ENCODE measurements at regions not wholly inside any gene's neighbourhood (a gene's known extent, or its start where the extent isn't known, plus 50 kb on each side); places are given as distances from the start of the nearest gene placed in this dataset.
A peak's percentile ranks its signal among the peaks of the same experiment; 100 is the strongest.

DNA sequence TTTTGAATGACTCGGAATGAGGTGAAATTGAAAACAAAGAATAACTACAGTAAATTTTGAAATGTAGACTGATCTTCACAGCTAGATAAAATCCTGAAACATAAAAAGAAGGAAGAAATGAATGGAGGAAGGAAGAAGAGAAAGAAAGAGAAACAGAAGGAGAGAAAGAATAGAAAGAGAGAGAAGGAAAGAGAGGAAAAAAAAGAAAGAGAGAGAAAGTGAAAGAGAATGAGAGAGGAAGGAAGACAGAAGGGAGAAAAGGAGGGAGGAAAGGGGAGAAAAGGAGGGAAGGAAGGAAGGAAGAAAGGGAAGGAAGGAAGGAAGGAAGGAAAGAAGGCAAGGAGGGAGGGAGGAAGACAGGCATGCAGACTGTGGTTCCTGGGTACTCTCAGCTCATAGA is 982.6 kb downstream of the BCL11A start:
- no peak for DNase-seq (ENCODE audit: low spot score)

DNA sequence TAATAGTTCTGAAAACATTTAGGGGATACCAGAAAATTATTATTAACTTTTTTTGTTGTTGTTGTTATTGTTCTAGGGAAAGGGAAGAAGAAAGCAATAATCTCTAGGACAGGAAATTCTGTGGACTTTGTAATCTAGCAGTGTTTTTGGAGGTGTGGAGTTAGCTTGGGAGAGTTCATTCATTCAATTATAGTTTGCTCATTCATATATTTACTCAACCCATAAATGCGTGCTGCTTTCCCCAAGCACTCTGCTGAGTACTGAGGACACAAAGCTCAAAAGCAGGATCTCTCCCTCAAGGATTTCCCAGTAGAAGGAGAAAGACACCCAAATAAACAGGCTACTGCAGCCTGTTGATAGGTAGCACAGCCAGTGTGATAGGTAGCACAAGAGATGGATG is 984.3 kb downstream of the BCL11A start:
- DNase-seq (ENCODE audit: low spot score) = no peak

DNA sequence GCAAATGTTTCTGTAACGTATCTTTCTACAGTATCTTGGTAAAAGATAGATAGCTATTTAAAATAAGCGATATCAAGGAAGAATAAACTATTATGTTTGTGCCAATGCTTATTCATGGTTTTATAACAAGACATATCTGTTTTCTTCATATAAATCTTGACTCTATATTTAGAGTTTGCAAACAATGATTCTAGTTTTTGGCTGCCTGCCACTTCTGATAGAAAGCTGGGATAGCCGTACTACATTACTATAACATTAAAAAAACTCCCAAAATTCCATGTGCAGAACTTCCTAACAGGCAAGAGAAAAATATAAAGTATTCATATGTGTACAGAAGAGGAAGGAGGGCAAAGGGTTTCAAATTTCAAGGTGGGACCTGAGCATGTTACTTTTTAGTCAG is 985.0 kb downstream of the BCL11A start:
- no peak for DNase-seq (ENCODE audit: low spot score)

DNA sequence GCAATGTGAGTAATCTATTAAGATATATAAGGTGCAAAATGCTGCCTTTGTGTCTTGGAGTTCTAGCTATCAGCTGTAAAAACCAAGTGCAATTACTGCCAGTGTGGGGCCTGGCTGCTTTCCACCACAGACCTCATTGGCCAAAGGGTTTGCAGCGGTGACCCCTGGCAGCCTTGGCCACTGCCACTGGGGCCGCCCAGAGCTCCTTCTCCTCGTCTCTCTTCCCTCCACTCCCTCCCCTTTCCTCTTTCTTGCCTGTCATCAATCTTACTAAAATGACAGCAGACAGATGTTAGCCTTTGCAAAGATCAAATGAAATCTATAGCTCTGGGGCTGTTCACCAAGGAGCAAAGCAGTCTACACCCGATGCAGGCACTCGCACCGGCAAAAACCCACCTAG is 986.3 kb downstream of the BCL11A start:
- DNase-seq (ENCODE audit: low spot score) = no peak

DNA sequence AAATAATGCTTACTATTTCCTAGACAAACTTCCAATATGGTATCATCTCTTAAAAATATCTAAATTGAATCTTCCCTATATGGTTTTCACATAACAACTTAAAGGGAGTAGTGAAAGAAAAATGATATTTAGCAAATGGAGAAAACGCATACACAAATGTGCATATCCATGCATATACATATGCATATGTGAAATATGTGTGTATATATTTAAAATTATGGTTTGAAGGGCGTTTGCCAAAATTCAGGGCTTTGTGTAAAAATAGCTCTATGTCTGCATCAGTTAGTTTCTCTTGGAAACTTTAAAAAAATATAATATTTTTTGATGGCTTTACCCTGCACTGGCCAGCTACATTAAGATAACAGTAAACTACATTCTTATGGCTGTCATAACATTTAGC is 986.7 kb downstream of the BCL11A start:
- no peak for DNase-seq (ENCODE audit: low spot score)

DNA sequence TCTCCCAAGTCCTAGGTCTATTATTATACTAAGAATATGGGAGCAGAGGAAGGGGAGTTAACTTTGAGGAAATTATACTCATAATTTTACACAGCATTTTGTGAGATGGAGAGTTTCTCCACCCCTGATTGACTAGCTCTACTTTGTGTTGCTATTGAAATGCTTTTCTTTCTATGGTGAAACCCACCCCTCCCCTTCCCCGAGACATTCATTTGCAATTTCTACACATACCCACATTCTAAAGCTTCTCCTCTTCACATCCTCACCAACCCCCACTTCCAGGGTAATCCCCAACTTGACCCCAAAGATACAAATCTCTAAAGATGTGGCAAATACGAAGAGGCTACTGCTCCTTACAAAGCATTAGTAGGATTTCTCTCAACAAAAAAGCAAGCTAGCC is 992.2 kb downstream of the BCL11A start:
- DNase-seq (ENCODE audit: low spot score) = no peak

DNA sequence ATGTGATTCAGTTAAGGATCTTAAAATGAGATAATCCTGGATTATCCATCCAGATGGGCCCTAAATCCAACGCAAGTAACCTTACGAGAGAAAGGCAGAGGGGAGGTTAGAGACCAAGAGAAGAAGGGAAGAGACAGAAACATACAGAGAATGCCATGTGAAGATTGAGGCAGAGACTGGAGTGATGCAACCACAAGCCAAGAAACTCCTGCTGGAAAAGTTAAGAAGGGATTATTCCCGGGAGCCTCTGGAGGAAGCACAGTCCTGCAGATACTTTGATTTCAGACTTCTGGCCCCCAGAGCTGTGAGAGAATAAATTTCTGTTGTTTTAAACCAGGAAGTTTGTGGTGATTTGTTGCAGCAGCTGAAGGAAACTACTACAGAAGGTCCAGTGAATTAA is 992.7 kb downstream of the BCL11A start:
- no peak for DNase-seq (ENCODE audit: low spot score)

DNA sequence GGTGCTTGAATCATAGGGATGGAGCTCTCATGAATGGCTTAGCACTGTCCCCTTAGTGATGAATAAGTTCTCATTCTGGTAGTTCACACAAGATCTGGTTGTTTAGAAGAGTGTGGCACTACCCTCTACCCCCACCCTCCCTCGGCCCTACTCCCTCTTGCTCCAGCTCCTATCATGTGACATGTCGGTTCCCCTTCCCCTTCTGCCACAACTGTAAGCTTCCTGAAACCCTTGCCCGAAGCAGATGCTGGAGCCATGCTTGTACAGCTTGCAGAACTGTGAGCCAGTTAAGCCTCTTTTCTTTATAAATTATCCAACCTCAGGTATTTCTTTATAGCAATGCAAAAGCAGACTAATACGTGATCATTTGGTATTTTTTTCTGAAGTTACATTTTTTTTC is 1012.6 kb downstream of the BCL11A start:
- DNase-seq (ENCODE audit: low spot score) = no peak

DNA sequence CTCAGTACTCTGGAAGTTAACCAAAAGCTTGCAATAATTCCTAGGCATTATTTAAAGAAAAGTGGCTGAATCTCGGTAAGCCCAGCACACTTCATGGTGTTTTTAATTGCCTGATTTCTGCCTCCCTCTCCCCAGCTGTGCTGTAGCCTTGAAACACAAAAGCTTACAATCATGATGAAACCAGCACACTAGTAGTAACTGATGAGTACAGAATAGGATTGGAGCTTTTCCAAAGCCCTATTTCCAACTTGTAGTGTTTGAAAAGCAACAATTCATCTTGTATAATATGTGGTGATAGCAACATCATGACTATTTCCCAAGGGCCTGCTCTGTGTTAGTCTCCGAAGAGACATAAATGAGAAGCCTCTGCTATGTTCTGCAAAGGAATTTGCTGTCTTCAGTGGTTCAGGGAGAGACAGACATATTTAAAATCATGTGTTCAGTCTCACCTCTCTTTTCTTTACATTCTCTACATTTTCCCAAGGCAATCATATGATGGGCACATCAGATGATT is 1015.0 kb downstream of the BCL11A start:
- no peak for DNase-seq (ENCODE audit: low spot score)

DNA sequence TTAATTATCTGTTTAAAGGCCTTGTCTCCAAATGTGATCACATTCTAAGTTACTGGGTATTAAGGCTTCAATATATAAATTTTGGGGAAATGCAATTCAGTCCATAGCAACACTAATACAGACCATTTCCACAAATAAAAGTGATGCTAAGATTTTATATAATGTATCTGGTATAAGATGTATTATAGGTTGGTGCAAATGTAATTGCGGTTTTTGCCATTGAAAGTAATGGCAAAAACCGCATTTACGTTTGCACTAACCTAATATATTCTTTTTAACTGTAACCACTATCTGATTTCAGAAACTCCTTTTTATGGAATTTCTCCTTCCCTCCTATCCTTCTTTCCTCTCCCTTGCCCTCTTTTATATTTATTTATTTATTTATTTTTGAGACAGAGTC is 1020.6 kb downstream of the BCL11A start:
- no peak for DNase-seq (ENCODE audit: low spot score)

DNA sequence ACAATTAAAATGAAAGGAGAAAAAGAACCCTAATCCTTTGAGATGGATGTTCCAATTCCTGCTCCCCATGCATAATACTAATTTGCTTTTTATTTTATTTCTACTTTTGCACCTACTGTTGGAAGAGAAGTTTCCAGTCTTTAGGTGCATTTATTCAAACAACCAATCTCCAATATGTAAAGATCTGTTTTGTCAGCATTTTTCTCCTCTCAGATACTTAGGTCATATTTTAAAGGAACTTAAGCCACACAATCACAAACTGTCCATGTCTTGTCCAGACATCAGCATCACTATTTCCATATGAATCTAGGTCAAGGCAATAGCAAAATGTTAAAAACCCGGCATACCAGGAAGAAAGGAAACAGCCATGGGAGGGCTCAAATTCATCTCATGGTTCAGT is 1023.2 kb downstream of the BCL11A start:
- DNase-seq (ENCODE audit: low spot score) = no peak

DNA sequence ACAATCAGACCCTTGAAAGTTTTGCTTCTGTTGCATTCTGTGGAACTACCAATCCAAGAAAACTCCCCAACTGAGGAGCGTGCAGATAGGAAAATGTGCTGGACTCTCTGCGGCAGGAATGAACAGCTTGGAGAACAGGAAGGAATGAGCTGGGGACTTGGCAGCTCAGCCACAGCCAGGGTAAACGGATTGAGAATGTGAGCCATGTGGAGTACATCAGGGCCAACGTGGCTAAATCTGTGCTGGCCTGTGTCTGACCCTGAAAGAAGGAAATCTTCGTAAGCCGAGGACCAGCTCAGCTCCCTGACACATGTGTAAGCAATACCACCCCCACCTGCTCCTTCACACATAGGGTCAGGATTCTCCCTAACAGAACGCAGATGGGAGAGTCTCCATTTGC is 1023.7 kb downstream of the BCL11A start:
- DNase-seq (ENCODE audit: low spot score) = no peak

DNA sequence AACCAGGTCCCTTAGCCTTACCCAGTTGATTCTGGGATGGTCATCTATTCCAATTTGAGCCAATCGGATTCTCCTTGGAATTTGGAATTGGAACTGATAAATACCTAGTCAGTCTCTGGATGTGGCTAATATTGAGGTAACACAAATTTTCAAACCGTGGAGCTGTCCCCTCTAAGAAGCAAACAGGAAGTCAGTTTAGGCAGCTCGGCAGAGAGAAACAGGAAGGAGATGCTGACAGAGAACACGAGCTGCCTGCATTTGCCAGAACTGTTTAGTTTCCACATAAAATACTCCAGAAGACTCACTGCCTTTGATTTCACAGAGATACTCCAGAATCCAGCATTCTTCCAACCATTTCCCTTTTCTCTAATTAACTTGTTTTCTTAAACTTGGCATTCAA is 1024.9 kb downstream of the BCL11A start:
- DNase-seq (ENCODE audit: low spot score) = no peak

DNA sequence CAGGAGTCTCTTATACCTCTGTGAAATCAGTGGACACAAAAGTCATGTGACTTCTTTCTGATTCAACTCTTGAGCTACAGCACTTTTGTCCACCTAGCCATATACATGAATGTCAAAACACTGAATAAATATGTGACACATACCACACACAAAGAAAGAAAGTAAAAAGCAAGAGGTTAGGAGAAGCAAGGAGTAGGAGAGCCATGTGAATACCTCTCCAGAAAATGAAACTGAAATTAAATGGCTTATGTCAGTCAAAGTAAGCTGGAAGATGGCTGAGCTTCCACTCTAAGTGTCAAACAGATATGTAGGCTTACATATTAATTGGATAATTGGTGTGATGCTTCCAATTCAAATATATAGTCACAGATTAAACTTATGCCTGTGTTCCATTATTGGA is 1050.5 kb downstream of the BCL11A start:
- DNase-seq (ENCODE audit: low spot score) = no peak

DNA sequence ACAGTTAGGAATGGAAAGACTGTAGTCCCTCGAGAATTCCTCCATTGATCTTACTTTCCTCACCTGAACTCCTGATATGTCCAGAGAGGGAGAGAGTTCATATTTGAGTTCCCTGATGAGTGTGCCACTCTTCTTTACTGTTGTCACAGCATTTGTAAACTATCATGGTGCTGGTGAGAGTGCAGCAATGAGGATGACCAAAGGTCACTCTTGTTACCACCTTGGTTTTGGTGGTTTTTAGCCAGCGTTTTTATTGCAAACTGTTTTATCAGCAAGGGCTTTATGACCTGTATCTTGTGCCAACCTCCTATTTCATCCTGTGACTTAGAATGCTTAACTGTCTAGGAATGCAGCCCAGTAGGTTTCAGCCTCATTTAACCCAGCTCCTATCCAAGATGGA is 1062.5 kb downstream of the BCL11A start:
- no peak for DNase-seq (ENCODE audit: low spot score)

DNA sequence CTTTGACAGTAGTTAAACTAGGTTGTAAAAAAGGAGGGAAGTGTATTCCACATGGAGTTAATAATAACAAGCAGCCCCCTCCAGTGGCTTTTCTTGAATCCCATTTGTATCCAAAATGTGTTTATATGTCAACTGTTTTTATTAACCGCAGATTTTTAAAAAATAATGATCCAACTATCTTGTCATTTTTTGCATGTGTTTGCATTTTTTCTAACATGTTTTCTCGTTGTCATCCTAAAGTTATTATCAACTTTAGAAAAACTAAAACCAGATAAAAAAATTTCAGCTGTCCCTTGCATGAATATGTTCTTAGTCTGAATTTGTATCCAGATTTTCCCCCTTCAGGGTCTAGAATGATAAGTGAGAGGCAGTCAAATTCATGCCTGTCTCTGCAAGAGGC is 1063.3 kb downstream of the BCL11A start:
- no peak for DNase-seq (ENCODE audit: low spot score)

DNA sequence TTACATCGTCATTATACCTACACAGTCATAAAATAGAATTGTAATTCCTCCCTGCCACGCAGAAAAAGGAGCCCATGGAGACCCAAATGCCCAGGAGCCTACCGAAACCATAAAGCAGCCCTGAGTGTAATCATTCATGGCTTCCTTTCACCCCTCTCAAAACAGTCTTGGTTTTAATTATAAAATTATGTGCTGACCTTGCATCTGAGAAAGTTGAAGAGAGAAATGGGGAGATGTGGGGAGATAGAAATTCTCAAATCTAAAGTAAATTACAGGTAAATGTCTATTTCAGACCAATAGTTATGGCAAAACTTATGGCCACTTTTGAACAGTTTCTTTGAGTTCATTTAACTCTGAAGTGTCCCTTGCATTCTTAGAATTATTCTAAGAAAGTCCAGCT is 1068.8 kb downstream of the BCL11A start:
- no peak for DNase-seq (ENCODE audit: low spot score)

DNA sequence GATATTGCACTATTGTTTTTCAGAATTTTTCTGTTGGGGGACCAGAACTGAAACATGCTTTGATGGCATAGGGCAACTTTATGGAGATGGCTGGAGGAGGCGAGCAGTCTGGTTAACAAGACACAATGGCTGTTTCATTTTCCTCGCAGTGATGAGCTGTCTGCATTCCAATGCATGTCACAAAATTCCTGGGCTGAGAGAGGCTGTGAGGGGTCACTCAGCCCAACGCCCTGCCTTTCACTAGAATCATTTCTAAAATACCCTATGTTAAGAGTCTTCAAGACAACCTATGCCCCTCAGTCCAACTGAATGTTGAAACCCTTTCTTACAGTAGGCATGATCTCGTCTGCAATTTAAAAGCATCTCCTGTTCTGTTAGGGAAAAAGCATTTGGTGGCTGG is 1090.0 kb downstream of the BCL11A start:
- no peak for DNase-seq (ENCODE audit: low spot score)

DNA sequence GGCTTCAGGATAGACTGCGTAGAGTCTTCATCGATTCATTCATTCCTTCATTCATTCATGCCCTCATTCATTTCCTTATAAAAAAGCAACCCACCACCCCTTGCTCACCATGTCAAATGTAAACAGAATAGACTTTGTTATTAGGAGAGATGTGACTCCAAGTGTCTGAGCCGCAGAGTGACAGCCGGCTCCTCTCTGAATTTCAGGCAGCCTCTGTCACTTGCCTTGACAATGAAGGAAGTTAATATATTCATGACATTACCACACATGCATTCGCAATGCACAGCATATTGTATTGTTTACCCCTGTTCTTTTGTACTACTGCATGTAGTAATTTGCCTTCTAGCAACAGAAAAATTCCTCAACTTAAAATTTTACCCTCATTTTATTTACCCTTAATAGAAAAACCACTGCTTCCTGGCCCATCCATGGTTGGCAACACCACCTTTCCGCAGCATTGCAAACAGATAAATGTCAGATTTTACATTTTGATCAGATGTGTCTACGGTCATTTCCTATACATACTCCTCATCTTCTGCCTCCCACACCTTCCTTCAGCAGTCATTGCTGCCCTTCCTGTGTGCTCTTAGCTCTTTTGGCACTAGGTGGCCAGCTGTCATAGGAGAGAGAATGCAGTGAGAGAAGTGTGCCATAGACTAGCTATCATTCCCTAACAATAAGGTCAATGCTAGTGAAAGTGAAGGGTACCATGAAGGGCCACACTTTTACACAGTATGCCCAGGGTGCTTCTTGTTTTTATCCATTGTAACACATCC is 1090.8 kb downstream of the BCL11A start:
- DNase-seq (ENCODE audit: low spot score) = peak; percentile 3

DNA sequence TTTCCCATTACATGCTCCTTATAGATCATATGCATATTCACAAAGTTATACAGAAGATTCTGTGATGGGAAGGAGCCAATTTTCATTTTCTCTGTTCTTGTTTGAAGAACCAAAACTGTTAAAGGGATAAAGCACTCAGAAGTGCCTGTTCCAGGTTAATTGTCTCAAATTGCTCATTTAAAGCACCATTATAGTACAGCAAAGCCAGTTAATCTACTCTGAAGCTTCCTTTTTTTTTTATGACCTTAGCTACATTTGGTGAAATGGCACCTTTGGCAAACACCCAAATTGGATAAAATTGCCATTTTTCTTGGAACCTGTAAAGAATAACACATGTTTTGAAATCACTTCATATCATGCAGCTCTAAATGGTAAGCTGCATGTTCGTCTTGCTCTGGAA is 1092.3 kb downstream of the BCL11A start:
- DNase-seq (ENCODE audit: low spot score) = no peak

DNA sequence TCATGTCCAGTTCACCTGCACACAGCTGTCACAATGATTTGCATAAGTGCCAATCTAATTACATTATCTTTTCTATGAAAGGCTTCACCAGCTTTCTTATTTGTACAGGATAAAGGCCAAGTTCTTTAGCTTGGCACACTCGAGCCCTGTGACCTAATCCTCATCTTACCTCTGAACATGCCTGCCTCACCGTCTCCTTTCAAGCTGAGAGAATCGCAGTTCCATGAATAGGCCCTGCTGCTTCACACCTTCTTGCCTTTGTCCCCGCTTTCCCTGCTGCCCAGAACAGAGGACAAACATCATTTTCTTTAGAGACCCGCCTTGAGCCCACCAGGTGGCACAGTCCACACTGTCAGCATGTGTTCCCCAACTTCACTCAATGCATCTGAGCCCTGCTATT is 1094.7 kb downstream of the BCL11A start:
- no peak for DNase-seq (ENCODE audit: low spot score)

DNA sequence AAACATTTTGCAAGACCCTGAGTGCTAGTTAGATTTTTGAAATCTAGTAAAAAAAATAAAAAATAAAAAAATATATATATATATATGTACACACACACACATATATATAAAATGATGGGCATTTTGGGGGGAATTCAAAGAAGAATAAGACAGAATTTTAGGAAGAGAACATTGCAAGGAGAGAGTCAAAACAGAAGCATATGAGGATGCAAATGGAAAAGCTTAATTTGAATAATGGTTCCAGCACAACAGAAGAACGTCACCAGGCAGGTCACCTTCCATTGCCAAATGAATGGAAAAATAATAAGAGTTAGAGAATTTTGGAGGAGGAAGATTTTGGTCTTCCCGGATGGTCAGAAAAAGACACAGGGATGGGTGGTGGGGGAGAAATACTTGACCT is 1097.2 kb downstream of the BCL11A start:
- DNase-seq (ENCODE audit: low spot score) = no peak

DNA sequence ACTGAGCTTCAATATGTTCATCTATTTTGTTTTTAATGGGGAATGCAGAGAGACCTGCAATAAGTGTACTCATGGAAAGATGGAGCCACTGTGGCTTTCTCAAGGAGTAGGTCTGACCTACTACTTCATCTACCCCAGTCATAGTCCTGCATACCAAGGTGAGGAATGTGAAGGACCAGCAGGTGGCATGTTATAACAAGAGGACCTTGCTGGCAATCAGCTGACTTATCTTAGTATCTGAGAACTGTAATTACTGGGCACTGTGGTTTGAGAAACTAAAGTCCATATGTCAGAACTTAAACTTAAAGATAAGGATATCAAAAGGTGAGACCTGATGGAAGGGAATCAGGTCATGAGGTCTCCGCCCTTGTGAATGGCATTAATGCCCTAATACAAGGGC is 1104.2 kb downstream of the BCL11A start:
- peak; percentile 3 for DNase-seq (ENCODE audit: low spot score)

DNA sequence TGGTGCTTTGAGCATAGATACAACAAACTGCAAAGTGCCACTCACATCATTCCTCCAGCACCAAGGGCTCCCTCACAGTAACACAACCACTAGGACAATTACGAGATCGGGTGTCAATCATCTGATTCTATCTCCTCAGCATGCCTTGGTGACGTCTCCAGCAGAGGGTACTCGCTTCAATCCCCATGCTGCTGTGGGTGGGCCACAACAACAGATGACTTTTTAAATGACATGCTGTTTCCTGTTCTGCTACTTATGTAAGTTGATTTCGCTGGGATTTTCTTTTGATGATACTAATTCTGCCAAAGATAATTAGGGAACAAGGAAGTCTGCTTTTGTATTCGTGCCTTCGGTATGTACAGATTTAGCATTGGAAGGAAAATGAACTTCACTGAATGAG is 1113.0 kb downstream of the BCL11A start:
- DNase-seq (ENCODE audit: low spot score) = no peak

Measured in RKO (cell line).